Prostate gland (tissue), 2 donors: ENCODE measurements at regions not wholly inside any gene's neighbourhood (a gene's known extent, or its start where the extent isn't known, plus 50 kb on each side); places are given as distances from the start of the nearest gene placed in this dataset.

ENCODE experiments used
- DNase-seq: peaks from one replicate; pipeline ENCODE4 v3.0.0-alpha.2; 2019; ENCODE audit warnings: low spot score
- H3K27ac ChIP-seq, 2 donors: fragments of 200-600 bp; sonication (generic); 2 replicates each; pipeline ENCODE4 v1.5.1; 2017 to 2019
- H3K27me3 ChIP-seq: fragments of 200-600 bp; sonication (generic); replicated peaks from 2 replicates; pipeline ENCODE4 v1.5.1; 2019; ENCODE audit not compliant: insufficient read depth
- H3K36me3 ChIP-seq, 2 donors: fragments of 200-600 bp; sonication (generic); 1 replicate in 1 of 2; 2 replicates in 1 of 2; pipeline versions ENCODE4 v1.5.1 to v1.8.1; 2017 to 2019
- H3K4me1 ChIP-seq: fragments of 200-600 bp; sonication (generic); replicated peaks from 2 replicates; pipeline ENCODE4 v1.5.1; 2019
- H3K4me3 ChIP-seq, 2 donors: fragments of 200-600 bp; sonication (generic); 2 replicates each; pipeline ENCODE4 v1.5.1; 2017 to 2019
- H3K9me3 ChIP-seq: fragments of 200-600 bp; sonication (generic); 2 replicates; pipeline ENCODE4 v1.5.1; 2017
- CTCF ChIP-seq, 4 experiments: fragments of 200-600 bp in 2 of 4; fragments of 450-650 bp in 2 of 4; sonication (generic) in 2 of 4; IDR thresholded peaks; 1 replicate in 3 of 4; 2 replicates in 1 of 4; pipeline ENCODE4 v1.5.1; 2016 to 2019; ENCODE audit warnings: antibody characterized with exemption in 4 of 4, mild to moderate bottlenecking in 2 of 4, moderate library complexity in 2 of 4
- POLR2A ChIP-seq: fragments of 450-650 bp; IDR thresholded peaks from one replicate; pipeline ENCODE4 v1.6.1; 2016; ENCODE audit warnings: antibody characterized with exemption, mild to moderate bottlenecking
- POLR2AphosphoS5 ChIP-seq: sonication (generic); formaldehyde crosslinking; IDR thresholded peaks from one replicate; pipeline ENCODE4 v1.6.1; 2017; ENCODE audit warnings: antibody characterized with exemption
- WGBS: methylation state at CpG from one replicate; pipeline ENCODE4 v1.1.5; 2018; 5-methylcytosine and 5-hydroxymethylcytosine counted together
- intact Hi-C: fragments of 100-400 bp; cut with DNase I; formaldehyde crosslinking; loops from one replicate; pipeline ENCODE4 v1.14.2; 2022

GRCh38 chr5:141773779-141774562 lies 91.9 kb upstream of the ARAP3 start:
- no peak overlapping the region for H3K4me3 ChIP-seq

GRCh38 chr5:141772281-141772680 lies 90.3 kb upstream of the ARAP3 start:
- no peak overlapping the region for H3K27ac ChIP-seq
- intact Hi-C loops: no loop called here
- no peaks in the 10 kb centered on the region for H3K36me3 ChIP-seq
- H3K27me3 ChIP-seq: no peaks in the 10 kb centered on the region
- TF ChIP-seq CTCF (IDR thresholded peaks at IDR 0.05) (no peak), POLR2A (no peak), POLR2AphosphoS5 (no peak)
- no peaks in the 10 kb centered on the region for H3K4me1 ChIP-seq
- DNase-seq: no peak
- no peaks in the 10 kb centered on the region for H3K9me3 ChIP-seq
- H3K4me3 ChIP-seq: no peak overlapping the region
- 59% methylated on average over 9 of the region's 9 CpGs for WGBS

More at GRCh38 chr5:141773779-141774562, 91.9 kb upstream of the ARAP3 start:
- H3K9me3 ChIP-seq: no peaks in the 10 kb centered on the region
- H3K27me3 ChIP-seq: no peaks in the 10 kb centered on the region
- DNase-seq: no peak
- no peak overlapping the region for H3K27ac ChIP-seq
- intact Hi-C loops: no loop called here
- WGBS: 49% methylated on average over 14 of the region's 17 CpGs
- no peaks in the 10 kb centered on the region for H3K4me1 ChIP-seq
- TF ChIP-seq POLR2A (no peak), CTCF (IDR thresholded peaks at IDR 0.05) (no peak)
- no peaks in the 10 kb centered on the region for H3K36me3 ChIP-seq

GRCh38 chr5:141771562-141771961 lies 89.5 kb upstream of the ARAP3 start:
- Histone ChIP-seq H3K36me3 (no peaks in the 10 kb centered on the region), H3K27ac (no peak overlapping the region), H3K4me3 (no peak overlapping the region), H3K4me1 (no peaks in the 10 kb centered on the region), H3K27me3 (no peaks in the 10 kb centered on the region), H3K9me3 (no peaks in the 10 kb centered on the region)
- intact Hi-C loops: no loop called here
- TF ChIP-seq POLR2A: no peak
- TF ChIP-seq POLR2AphosphoS5: no peak
- no peak for TF ChIP-seq CTCF (IDR thresholded peaks at IDR 0.05)
- no peak for DNase-seq
- WGBS: 71% methylated on average over 3 of the region's 3 CpGs

- H3K36me3 ChIP-seq: no peaks in the 10 kb centered on the region
- intact Hi-C loops: no loop called here
These were observed 89.0 kb upstream of the ARAP3 start for GRCh38 chr5:141771031-141771430.

More at GRCh38 chr5:141771031-141771430, 89.0 kb upstream of the ARAP3 start:
- Histone ChIP-seq H3K4me1 (no peaks in the 10 kb centered on the region), H3K9me3 (no peaks in the 10 kb centered on the region), H3K27ac (no peak overlapping the region), H3K27me3 (no peaks in the 10 kb centered on the region), H3K4me3 (no peak overlapping the region)
- no peak for DNase-seq
- 53% methylated on average over 4 of the region's 4 CpGs for WGBS
- TF ChIP-seq CTCF (IDR thresholded peaks at IDR 0.05) (no peak), POLR2A (no peak), POLR2AphosphoS5 (no peak)
